SK-N-SH (cell line): ENCODE measurements at regions not wholly inside any gene's neighbourhood (a gene's known extent, or its start where the extent isn't known, plus 50 kb on each side); places are given as distances from the start of the nearest gene placed in this dataset.

ENCODE experiments used
- CTCF ChIA-PET: fragments of 300-600, 350-600 bp; formaldehyde crosslinking; extraction: SDS; loops from one replicate; lab custom pipeline; 2021; lab: Yijun Ruan, JAX
- POLR2A ChIA-PET: fragments of 350-600 bp; sonication (Branson Sonifier 250); formaldehyde crosslinking; extraction: SDS; loops from one replicate; lab custom pipeline; 2020; ENCODE audit warnings: antibody characterized with exemption, inconsistent platforms; lab: Yijun Ruan, JAX
- DNase-seq: peaks from one replicate; pipeline ENCODE4 v3.0.0; 2012
- H2AFZ ChIP-seq: fragments of 200-600 bp; sonication (generic); 2 replicates; pipeline ENCODE4 v1.8.1; 2016; ENCODE audit warnings: antibody characterized with exemption, mild to moderate bottlenecking, low read depth
- H3F3A ChIP-seq: fragments of 200-600 bp; sonication (generic); replicated peaks from 2 replicates; pipeline ENCODE3; 2016; ENCODE audit warnings: antibody characterized with exemption, mild to moderate bottlenecking; ENCODE audit not compliant: insufficient read depth
- H3K27ac ChIP-seq, 2 experiments: fragments of 200-500 bp in 1 of 2; fragments of 200-600 bp in 1 of 2; sonication (Bioruptor generic) in 1 of 2; sonication (generic), shearing (Covaris generic) in 1 of 2; 2 replicates each; pipeline versions ENCODE4 v1.5.1 to v1.6.1; 2014 to 2016; ENCODE audit warnings: low read depth in 2 of 2, inconsistent platforms in 1 of 2, low read length in 1 of 2, mild to moderate bottlenecking in 1 of 2, mixed read lengths in 1 of 2
- H3K27me3 ChIP-seq: fragments of 200-600 bp; sonication (generic), shearing (Covaris generic); 2 replicates; pipeline ENCODE4 v1.6.1; 2016; ENCODE audit warnings: mixed run types; ENCODE audit not compliant: insufficient read depth
- H3K36me3 ChIP-seq, 2 experiments: fragments of 200-500 bp in 1 of 2; fragments of 200-600 bp in 1 of 2; sonication (Bioruptor generic) in 1 of 2; sonication (generic) in 1 of 2; replicated peaks in 1 of 2; 2 replicates each; pipeline versions ENCODE3 to v1.5.1; 2014 to 2016; ENCODE audit warnings: low read length in 1 of 2, mild to moderate bottlenecking in 1 of 2; ENCODE audit not compliant: insufficient read depth in 2 of 2, control insufficient read depth in 1 of 2
- H3K4me1 ChIP-seq, 2 experiments: fragments of 200-500 bp in 1 of 2; fragments of 200-600 bp in 1 of 2; sonication (Bioruptor generic) in 1 of 2; sonication (generic), shearing (Covaris generic) in 1 of 2; 2 replicates each; pipeline versions ENCODE4 v1.5.1 to v1.6.1; 2014 to 2016; ENCODE audit warnings: low read depth in 1 of 2, low read length in 1 of 2, mixed run types in 1 of 2; ENCODE audit not compliant: insufficient read depth in 2 of 2, control insufficient read depth in 1 of 2
- H3K4me2 ChIP-seq: fragments of 200-600 bp; sonication (generic), shearing (Covaris generic); 2 replicates; pipeline ENCODE4 v1.6.1; 2017; ENCODE audit warnings: mixed run types
- H3K4me3 ChIP-seq, 2 experiments: fragments of 200-500 bp in 1 of 2; fragments of 200-600 bp in 1 of 2; sonication (Bioruptor generic) in 1 of 2; sonication (generic), shearing (Covaris generic) in 1 of 2; 2 replicates each; pipeline versions ENCODE4 v1.5.1 to v1.8.1; 2014 to 2016; ENCODE audit warnings: low read depth in 2 of 2, inconsistent platforms in 1 of 2, low read length in 1 of 2, mild to moderate bottlenecking in 1 of 2, mixed read lengths in 1 of 2, moderate library complexity in 1 of 2
- H3K79me2 ChIP-seq: fragments of 200-600 bp; sonication (generic); 2 replicates; pipeline ENCODE4 v1.8.1; 2017; ENCODE audit warnings: mild to moderate bottlenecking; ENCODE audit not compliant: insufficient read depth
- H3K9ac ChIP-seq: fragments of 200-600 bp; sonication (generic); 2 replicates; pipeline ENCODE4 v1.6.1; 2017; ENCODE audit warnings: mixed run types
- H3K9me2 ChIP-seq: fragments of 200-600 bp; sonication (generic); 2 replicates; pipeline ENCODE4 v1.6.1; 2017; ENCODE audit warnings: mixed run types
- H3K9me3 ChIP-seq: fragments of 200-600 bp; sonication (generic); 2 replicates; pipeline ENCODE4 v1.6.1; 2017; ENCODE audit warnings: mixed run types, mild to moderate bottlenecking, moderate library complexity
- H4K20me1 ChIP-seq: fragments of 200-600 bp; sonication (generic); 2 replicates; pipeline ENCODE4 v1.6.1; 2017; ENCODE audit warnings: mild to moderate bottlenecking, mixed run types; ENCODE audit not compliant: insufficient read depth
- CHD2 ChIP-seq: fragments of 150-350 bp; IDR thresholded peaks from 2 replicates; pipeline ENCODE4 v1.6.1; 2018; ENCODE audit warnings: low read length; ENCODE audit not compliant: partially characterized antibody
- ELF1 ChIP-seq: IDR thresholded peaks from 2 replicates; pipeline ENCODE4 v1.4.0; 2012
- FOXJ3 ChIP-seq: sonication (generic); formaldehyde crosslinking; IDR thresholded peaks from 2 replicates; pipeline ENCODE4 v1.5.1; 2020; ENCODE audit warnings: mild to moderate bottlenecking, missing genetic modification reagents
- GABPA ChIP-seq: IDR thresholded peaks from 2 replicates; pipeline ENCODE4 v1.4.0; 2012; ENCODE audit warnings: low read depth, mild to moderate bottlenecking
- GATA2 ChIP-seq: sonication (generic); formaldehyde crosslinking; IDR thresholded peaks from 2 replicates; pipeline ENCODE4 v1.5.0; 2020; ENCODE audit warnings: mild to moderate bottlenecking, missing genetic modification reagents
- JUND ChIP-seq: IDR thresholded peaks from 2 replicates; pipeline ENCODE4 v1.4.0; 2012
- MEF2A ChIP-seq: IDR thresholded peaks from 2 replicates; pipeline ENCODE4 v1.4.0; 2012; ENCODE audit warnings: low read depth, borderline replicate concordance
- MXI1 ChIP-seq: IDR thresholded peaks from 2 replicates; pipeline ENCODE4 v1.6.1; 2012; ENCODE audit warnings: mild to moderate bottlenecking, low read depth, low read length, improper control_type of control experiment
- POLR2AphosphoS5 ChIP-seq: IDR thresholded peaks from 2 replicates; pipeline ENCODE4 v1.6.1; 2012; ENCODE audit warnings: low read depth, low read length
- RAD21 ChIP-seq: IDR thresholded peaks from 2 replicates; pipeline ENCODE4 v1.6.1; 2012; ENCODE audit warnings: mild to moderate bottlenecking, low read length
- RCOR1 ChIP-seq: fragments of 150-350 bp; IDR thresholded peaks from 2 replicates; pipeline ENCODE4 v1.6.1; 2017; ENCODE audit warnings: antibody characterized with exemption, low read length
- RXRA ChIP-seq: IDR thresholded peaks from 2 replicates; pipeline ENCODE4 v1.4.0; 2012; ENCODE audit warnings: low read depth, mild to moderate bottlenecking, borderline replicate concordance
- SIN3A ChIP-seq: IDR thresholded peaks from 2 replicates; pipeline ENCODE4 v1.6.1; 2012; ENCODE audit warnings: low read depth, mild to moderate bottlenecking, low read length, moderate library complexity, borderline replicate concordance
- TAF1 ChIP-seq: IDR thresholded peaks from 2 replicates; pipeline ENCODE4 v1.6.1; 2012; ENCODE audit warnings: low read depth, mild to moderate bottlenecking, low read length, moderate library complexity, borderline replicate concordance
- USF2 ChIP-seq: fragments of 150-350 bp; IDR thresholded peaks from 2 replicates; pipeline ENCODE4 v1.6.1; 2017; ENCODE audit warnings: antibody characterized with exemption, low read length, low read depth, borderline replicate concordance
- WGBS: methylation state at CpG from one replicate; pipeline ENCODE4 v1.1.6; 2017; ENCODE audit warnings: low lambda C conversion rate; 5-methylcytosine and 5-hydroxymethylcytosine counted together
- TF ChIP-seq, protein P1 (sequence below): fragments of 200-600 bp; sonication (generic); IDR thresholded peaks from 2 replicates; pipeline ENCODE4 v1.6.1; 2017; ENCODE audit warnings: antibody characterized with exemption, mild to moderate bottlenecking, moderate library complexity

DNA sequence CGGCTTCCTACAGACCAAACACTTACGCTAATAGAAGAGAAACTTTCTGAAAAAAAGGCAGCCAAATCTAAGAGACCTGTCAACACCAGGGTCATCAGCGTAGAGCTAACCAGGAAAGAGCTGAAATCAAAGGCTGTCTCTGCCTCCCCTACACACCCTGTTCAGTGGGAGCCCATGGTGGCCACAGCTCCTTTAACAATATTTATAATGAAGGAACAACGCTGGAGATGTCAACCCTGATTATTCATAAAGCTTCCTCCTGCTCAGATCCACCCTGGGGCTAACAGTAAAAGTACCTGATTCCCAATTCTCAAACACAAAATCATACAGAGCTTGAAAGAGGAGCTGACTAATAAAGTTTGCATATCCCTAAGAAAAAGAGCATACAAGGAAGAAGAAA lies 133.7 kb downstream of the ANXA2 start:
- POLR2A ChIA-PET: no interaction called here
- Histone ChIP-seq H3F3A (no peaks in the 10 kb centered on the region), H4K20me1 (no peaks in the 10 kb centered on the region), H3K9me3 (no peaks in the 10 kb centered on the region), H2AFZ (no peak overlapping the region), H3K4me3 (no peak overlapping the region), H3K9me2 (no peaks in the 10 kb centered on the region), H3K4me2 (no peak overlapping the region), H3K79me2 (no peaks in the 10 kb centered on the region), H3K27me3 (peaks cover 13% of the 10 kb centered on the region; the same call in 1 of the 2 replicates), H3K27ac (no peak overlapping the region), H3K36me3 (no peaks in the 10 kb centered on the region), H3K9ac (no peak overlapping the region), H3K4me1 (no peaks in the 10 kb centered on the region)
- CTCF ChIA-PET: interaction anchor here (0.8 kb wide), 1 partner anchor 731 kb away, joined by 3 read pairs; no protein-coding TSS in a partner anchor
- TF ChIP-seq MEF2A (no peak), ELF1 (no peak)
- DNase-seq: no peak
- 0% methylated on average over 4 of the region's 4 CpGs for WGBS

GRCh38 chr15:60264566-60264965 lies 133.2 kb downstream of the ANXA2 start:
- ChIA-PET POLR2A (no interaction called here), CTCF (no interaction called here)
- WGBS: 6% methylated on average over 4 of the region's 4 CpGs
- Histone ChIP-seq H3K4me2 (no peak overlapping the region), H3K79me2 (no peaks in the 10 kb centered on the region), H3K9me2 (no peaks in the 10 kb centered on the region), H3F3A (no peaks in the 10 kb centered on the region), H3K4me3 (no peak overlapping the region), H2AFZ (no peak overlapping the region), H3K27me3 (peaks cover 13% of the 10 kb centered on the region; the same call in 1 of the 2 replicates), H3K4me1 (no peaks in the 10 kb centered on the region), H4K20me1 (no peaks in the 10 kb centered on the region), H3K36me3 (no peaks in the 10 kb centered on the region), H3K9me3 (no peaks in the 10 kb centered on the region), H3K9ac (no peak overlapping the region), H3K27ac (no peak overlapping the region)
- TF ChIP-seq FOXJ3 (CRISPR knock-in tag): no peak
- no peak for DNase-seq

DNA sequence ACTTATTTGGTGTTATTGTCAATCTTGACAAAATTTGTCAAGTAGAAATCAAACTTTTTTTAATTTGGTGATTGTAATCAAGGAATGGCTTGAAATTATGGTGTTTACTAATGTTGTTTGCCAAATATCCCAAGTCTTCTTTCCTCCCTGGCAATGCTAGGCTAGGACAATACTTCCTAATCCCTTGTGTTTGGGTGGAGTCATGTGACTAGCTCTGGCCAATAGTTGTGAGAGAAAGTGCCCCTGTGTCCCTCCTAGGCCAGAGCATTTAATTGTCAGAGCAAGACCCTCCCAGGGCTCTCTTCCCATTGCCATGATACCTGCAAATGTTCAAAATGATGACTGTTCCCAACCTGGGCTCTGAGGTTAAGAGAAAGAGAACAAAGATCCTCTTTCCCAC lies 132.7 kb downstream of the ANXA2 start:
- no peaks in the 10 kb centered on the region for H4K20me1 ChIP-seq
- H3K27ac ChIP-seq: no peak overlapping the region
- H3K9me3 ChIP-seq: no peaks in the 10 kb centered on the region
- ChIA-PET CTCF (no interaction called here), POLR2A (no interaction called here)
- no peaks in the 10 kb centered on the region for H3F3A ChIP-seq
- no peaks in the 10 kb centered on the region for H3K9me2 ChIP-seq
- peaks cover 13% of the 10 kb centered on the region; the same call in 1 of the 2 replicates for H3K27me3 ChIP-seq
- H3K79me2 ChIP-seq: no peaks in the 10 kb centered on the region
- H3K4me3 ChIP-seq: no peak overlapping the region
- no peak overlapping the region for H3K4me2 ChIP-seq
- H3K4me1 ChIP-seq: no peaks in the 10 kb centered on the region
- TF ChIP-seq CHD2: no peak
- no peak overlapping the region for H3K9ac ChIP-seq
- H3K36me3 ChIP-seq: no peaks in the 10 kb centered on the region
- no peak overlapping the region for H2AFZ ChIP-seq
- no peak for DNase-seq

- Histone ChIP-seq H3K27ac (no peak overlapping the region), H3K4me3 (no peak overlapping the region), H3K9ac (no peak overlapping the region), H3K27me3 (no peaks in the 10 kb centered on the region), H3K9me3 (peaks cover 9% of the 10 kb centered on the region), H3K9me2 (no peaks in the 10 kb centered on the region), H3F3A (no peaks in the 10 kb centered on the region), H3K4me1 (no peaks in the 10 kb centered on the region), H4K20me1 (no peaks in the 10 kb centered on the region), H3K36me3 (no peaks in the 10 kb centered on the region), H2AFZ (no peak overlapping the region), H3K79me2 (no peaks in the 10 kb centered on the region), H3K4me2 (no peak overlapping the region)
- WGBS: 25% methylated on average over 2 of the region's 2 CpGs
- DNase-seq: no peak
- CTCF ChIA-PET: no interaction called here
- POLR2A ChIA-PET: no interaction called here
- TF ChIP-seq RCOR1 (no peak), JUND (no peak), RAD21 (no peak), USF2 (no peak), POLR2AphosphoS5 (no peak), CHD2 (no peak), SIN3A (no peak), TAF1 (no peak), GATA2 (CRISPR knock-in tag) (no peak), MXI1 (no peak), RXRA (no peak), GABPA (no peak)
- TF ChIP-seq, protein P1, sequence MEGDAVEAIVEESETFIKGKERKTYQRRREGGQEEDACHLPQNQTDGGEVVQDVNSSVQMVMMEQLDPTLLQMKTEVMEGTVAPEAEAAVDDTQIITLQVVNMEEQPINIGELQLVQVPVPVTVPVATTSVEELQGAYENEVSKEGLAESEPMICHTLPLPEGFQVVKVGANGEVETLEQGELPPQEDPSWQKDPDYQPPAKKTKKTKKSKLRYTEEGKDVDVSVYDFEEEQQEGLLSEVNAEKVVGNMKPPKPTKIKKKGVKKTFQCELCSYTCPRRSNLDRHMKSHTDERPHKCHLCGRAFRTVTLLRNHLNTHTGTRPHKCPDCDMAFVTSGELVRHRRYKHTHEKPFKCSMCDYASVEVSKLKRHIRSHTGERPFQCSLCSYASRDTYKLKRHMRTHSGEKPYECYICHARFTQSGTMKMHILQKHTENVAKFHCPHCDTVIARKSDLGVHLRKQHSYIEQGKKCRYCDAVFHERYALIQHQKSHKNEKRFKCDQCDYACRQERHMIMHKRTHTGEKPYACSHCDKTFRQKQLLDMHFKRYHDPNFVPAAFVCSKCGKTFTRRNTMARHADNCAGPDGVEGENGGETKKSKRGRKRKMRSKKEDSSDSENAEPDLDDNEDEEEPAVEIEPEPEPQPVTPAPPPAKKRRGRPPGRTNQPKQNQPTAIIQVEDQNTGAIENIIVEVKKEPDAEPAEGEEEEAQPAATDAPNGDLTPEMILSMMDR: no peak
Measured at GRCh38 chr15:60272623-60273022, 125.2 kb downstream of the ANXA2 start.
